NOMO-1 treated with dmso at 0.1 percent for 144 hours (cell line): ENCODE measurements at regions not wholly inside any gene's neighbourhood (a gene's known extent, or its start where the extent isn't known, plus 50 kb on each side); places are given as distances from the start of the nearest gene placed in this dataset.

Source experiments
- DNase-seq: peaks from one replicate; lab custom pipeline; 2025; ENCODE audit not compliant: unreplicated experiment; lab: John Stamatoyannopoulos, UW

DNA sequence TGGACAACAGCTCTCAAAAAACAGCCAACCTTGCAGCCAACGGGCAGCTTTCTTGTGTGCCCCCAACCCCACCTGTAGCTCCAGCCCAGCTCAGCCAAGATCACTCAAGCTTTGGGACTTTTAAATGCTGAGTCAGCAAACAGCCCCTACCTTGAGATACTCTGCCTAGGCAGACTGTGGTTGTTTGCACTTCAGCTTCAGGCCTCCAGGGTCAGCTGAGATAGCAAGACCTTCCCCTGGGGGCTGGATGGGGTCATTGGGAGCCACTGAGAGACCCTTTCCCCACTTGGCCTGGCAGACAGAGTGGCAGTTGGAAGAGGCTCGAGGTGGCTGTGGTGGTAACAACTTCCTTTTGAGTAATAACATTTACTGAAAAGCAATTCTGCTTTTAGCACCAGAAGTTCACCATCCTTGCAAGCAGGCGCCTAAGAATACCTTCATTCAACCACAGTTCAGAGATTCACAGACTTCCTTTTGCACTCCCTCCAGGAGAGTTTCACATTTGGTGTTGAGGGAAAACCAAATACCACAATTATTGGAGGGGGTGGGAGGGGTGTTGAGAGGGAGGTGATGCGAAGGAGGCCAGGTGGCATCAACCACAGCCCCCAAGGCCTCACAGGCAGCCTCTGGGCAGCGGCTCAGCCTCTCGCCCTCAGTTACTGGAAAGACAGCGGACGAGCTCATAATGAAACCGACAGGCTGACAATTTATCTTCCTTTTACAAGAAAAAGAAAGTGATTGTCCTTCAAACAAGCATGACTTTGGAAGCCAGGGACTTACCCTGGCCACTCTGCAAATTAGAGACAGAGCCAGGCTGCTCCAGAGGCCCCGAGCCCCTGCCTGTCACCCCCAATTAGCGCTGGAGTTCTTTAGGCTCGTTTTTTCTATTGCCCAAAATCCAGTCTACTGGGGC lies 148.1 kb downstream of the CEBPB start:
- DNase-seq = peak; percentile 84

DNA sequence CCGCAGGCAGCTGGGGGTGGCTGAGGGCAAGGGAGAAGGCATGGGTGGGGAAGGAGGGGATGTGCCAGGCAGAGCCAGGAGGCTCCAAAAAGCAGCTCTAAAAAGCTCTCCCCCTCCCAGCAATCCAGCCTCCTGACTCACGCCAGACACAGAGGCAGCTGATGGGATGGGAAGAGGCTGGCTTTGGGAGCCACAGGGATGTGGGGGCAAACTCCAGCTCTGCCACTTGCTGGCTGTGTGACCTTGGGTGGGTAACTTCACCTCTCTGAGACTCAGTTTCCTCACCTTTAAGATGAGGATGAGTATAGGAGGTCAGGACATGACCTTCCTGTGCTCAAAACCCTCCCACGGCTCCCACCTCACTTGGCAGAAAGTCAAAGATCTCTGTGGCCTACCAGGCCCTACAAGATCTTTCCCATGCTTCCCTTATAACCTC lies 148.9 kb downstream of the CEBPB start:
- no peak for DNase-seq

DNA sequence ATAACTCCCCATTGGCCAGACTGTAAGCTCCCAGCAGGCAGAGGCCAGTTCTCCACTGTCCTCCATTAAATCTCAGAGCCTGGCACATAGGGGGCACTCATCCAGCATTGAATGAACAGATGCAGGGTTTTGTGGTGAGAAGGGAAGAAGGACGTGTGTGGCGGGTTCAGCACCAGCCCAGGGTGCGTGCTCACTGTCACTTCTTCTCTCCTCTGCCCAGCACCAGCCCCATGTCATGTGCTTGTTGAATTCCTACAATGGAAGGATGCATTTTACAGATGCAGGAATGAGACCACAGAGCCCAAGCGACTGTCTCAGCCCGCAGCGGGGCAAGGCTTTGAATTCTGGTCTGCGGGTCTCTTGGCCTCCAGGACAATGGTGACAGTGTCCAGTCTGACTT lies 149.9 kb downstream of the CEBPB start:
- no peak for DNase-seq

DNA sequence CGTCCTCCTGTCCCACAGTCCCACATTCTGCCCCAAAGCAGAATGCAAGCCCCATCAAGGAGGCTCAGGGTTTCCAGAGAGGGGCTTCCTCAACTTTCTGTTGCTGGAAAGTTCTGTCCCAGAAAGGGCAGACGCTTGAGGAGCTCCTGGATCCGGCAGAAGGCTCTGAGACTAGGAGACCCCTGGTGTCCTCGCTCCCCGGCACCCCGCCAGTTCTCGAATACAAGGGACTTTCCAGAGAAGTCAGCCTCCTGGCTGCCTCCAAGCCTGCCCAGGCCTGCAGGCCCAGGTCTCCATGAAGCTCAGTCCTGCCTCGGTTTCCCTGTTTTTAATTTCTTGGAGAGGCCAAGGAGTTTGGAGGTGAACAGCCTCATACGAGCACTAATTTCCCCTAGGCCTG lies 150.4 kb downstream of the CEBPB start:
- no peak for DNase-seq

DNA sequence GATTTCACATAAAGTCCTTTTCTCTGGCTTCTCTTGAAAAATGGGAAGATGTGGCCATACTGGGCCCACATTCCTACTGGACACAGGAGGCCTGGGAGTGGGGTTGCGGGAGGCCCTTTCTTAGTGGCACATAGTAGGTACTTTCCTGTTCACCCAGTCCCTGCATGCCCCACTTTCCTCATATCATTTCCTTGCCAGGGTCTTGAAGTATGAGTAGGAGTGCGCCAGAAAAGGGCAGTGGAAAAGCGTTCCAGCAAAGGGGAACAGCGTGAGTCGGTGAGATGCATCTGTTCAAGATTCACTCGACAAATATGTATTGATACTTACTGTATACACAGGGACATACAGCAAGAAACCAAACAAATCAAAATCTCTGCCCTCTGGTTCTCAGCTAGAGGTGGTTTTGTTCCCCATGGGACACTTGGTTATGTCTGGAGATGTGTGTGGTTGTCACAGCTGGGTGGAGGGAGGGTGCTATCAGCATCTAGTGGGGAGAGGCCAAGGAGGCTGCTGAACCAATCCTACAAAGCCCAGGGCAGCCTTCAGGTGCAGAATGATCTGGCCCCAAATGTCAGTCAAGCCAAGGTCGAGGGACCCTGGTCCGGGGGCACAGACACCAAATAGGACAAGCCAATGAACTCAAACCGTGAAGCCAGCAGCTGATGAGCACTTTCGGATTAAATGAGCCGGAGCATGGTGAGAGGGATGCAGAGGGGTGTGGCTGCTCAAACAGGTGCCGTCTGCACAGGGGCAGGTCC lies 151.4 kb downstream of the CEBPB start:
- DNase-seq = no peak

DNA sequence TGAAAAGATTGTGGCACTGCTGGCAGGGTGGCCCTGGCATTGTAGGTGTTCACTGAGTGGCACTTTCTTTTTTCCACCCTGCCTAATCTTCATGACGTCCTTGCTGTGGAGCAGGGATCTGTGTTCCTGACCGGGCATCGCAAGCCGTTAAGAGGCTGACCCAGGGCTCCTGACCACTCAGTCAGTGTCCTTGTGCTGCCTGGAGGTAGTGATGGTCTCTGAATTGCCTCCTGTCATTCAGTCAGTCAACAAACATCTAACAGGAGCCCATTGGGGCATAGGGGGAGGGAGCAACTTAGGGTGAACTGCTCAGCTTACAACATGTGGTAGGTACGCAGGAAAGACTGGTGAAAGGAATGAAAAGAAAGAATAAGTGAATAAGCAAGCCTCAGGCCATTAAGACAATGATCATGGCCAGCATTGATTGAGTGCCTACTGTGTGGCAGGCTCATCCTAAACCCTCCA lies 152.0 kb downstream of the CEBPB start:
- DNase-seq = no peak

DNA sequence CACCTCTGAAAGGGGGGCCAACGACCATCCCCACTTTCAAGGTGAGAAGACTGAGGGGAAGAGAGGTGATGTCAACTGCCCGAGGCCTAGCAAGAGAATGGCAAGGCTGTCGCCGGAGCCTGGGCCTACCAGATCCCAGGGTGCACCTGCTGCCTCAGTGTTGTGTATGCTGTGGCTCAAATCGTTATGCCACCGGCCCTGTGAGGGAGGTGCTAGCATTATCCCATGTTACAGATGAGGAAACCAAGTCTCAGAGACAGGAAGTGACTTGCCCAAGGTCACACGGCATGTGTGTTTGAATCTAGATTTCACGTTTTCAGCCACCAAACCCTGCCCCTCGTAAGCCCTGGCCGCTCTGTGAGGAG lies 152.5 kb downstream of the CEBPB start:
- no peak for DNase-seq

DNA sequence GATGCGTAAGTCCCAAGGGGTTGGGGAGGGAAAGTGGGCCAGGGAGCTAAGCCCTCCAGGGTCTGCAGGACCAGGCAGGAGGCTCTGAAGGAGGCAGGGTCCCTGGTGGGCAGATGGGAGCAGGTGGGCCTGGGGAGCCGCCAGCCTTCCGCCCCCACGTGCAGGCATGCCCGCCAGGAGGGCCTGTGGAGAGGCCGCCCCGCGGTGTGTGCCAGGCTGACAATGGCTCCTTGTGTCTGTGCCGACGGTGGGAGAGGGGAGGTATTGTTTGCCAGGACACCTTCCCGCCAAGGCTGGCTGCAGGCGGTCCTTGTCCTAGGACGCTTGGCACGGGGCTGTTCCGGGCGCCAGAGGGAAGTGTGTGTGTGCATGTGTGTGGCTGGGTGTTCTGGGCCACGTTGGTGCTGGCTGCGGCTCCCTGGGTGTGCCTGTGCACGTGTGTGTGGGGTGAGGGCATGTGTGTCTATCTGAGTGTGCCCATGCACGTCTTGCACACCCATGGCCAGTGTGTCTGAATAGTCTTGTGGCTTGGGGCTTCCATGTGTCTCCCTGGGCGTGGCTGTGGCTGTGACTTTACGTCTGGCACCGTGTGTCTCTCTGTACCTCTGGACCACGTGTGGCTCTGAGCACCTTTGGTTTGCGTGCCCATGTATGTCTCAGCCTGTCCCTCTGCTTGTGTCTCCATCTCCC lies 153.0 kb downstream of the CEBPB start:
- DNase-seq = no peak

DNA sequence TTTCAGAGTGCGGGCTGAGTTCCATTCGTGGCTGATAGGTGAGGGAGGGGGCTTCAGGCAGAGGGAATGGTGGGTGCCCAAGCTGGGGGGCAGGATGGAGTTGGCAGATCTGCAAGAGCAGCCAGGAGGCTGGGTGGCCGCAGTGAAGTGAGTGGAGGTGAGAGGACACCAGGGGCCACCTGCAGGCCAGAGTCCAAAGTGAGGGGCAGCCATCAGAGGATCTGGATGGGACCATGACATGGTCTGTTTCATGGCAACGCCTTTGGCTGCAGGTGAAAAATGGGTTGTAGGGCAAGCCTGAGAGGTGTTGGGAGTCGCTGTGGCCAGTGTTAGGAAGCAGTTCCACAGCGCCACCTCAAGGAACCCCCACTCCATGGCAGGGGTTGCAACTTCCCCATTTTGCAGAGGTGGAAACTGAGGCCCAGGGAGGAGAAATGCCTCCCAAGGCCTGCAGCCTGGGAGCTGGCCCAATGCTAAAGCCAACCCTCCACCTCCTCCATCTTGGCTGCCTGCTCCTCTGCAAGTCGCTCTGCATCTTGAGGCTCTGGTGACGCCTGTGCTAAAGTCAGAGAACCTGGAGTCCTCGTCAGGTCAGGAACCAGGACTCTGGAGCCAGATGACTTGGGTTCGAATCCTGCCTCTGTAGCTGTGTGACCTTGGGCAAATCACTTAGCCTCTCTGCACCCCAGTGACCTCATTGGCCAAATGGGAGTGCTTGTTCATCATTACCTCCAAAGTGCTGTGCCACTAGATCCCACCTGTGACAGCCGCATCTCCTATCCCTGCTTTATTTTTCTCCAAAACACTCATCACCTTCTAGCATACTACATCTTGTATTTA lies 153.8 kb downstream of the CEBPB start:
- peak; percentile 11 for DNase-seq

DNA sequence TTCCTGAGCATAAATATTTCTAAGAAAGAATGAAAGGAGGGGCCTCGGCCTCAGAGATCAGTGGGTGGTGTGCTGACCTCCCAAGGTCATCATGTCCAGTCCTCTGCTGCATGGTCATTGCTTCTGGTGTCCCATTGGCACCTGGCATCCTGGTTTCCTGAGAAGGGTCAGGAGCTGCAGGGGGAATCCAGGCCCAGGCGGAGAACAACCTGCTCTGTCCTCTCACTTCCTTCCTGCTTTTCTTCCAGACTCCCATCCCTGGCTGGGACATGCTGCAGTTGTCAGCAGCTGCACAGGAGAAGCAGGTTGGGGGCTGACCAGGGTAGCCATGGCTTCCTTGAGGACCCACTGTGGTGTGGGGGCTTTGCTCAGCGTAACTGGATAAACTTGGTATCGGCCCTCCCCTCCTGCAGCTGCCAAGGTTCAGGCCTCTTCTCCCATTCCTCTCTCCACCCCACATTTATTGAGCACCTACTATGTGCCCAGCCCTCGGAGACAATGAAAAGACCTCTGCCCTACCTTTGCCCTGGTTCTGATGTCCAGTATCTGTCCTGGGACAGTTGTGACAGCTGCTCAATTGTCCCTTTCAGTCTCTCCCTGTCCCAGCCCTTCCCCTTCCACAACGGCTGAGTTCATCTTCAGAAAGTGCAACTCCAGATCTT lies 155.2 kb downstream of the CEBPB start:
- no peak for DNase-seq

DNA sequence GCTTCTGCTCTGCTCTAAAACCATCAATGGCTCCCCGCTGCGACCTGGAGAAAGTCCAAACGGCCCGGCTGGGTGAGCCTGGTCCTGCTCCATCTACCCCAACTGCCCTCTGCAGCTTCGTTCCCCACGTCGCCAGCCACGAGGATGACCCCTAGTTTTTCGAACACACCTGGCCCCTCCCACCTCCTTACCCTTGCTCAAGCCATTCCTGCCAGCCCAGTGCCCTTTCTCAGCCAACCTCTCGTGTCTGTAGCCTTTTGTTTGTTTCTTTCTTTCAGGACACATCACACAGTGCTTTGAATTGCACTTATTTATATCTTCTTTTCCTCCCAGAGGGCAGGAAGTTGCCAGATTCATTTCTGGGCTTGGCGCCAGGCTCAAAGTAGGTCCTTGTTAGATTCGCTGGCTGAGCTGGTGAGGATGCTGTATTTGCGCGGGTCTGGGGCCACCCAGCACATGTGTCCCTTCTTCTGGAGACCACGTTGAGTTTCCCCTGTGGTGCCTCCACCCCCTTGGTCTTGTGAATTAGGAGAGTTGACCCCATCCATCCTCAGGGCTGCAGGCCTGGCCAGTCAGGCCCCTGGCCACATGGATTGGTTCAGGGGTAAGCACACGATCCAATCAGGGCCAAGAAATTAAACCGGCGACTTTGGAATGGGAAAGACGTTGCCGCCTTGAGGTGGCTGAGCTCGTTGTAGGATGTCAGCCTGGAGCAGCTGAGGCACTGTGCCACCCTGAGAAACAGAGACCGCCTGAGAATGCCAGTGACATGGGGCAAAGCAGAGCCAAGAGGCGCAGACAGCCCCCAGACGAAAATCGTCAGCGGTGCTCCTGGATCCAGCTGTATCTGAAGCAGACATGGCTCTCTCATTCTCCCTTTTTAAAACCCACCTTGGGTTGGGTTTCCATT lies 156.0 kb downstream of the CEBPB start:
- peak; percentile 6 for DNase-seq

DNA sequence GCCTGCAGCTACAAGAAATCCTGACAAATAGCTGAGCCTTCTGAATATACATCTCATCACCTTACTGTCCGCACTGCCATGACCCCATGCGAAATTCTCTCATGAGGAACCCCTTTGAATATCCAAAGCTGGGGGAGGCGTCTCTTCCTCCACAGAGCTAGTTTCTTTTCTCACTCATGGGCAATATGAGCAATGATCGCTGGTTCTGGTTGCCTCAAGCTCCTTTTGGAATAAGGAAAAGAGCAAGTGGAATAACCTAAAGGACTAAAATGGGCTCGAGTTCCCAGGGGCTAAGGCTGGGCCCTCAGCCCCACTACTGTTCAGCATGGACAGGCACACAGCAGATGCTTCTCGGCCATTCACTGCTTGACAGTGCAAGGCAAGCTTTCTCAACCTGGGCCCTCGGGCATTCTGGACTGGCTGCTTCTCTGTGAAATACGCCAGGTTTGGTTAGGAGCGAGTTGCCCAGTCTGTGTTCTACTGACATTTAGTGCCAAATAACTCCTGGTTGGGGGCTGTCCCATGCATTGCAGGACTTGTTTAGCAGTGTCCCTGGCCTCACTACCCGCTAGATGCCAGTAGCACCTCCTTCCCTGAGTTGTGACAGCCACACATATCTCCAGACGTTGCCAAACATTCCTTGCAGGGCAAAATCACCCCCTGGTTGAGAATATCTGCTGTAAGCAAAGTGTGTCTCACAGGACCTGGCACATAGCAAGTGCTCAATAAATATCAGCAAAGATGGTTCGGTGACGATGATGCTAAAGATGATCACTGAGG lies 156.8 kb downstream of the CEBPB start:
- DNase-seq = no peak

DNA sequence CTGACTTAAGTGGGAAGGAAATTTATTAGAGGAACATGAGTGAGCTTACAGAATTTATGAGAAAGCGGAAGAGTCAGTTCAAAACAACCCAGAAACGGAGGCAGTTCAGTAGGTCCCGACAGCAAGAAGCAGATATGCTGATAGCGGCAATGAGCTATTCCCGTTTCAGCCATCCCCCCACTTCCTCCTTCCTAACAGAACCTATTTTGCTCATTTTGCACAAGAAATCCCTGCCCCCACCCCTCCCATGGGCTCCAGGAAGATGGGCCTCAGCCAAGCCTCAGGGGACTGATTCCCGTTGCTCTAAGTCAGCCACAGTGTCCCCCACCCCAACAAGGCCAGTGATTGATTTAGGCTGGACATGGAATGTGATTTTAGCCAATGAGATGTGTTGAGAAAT lies 157.5 kb downstream of the CEBPB start:
- DNase-seq = peak; percentile 76

DNA sequence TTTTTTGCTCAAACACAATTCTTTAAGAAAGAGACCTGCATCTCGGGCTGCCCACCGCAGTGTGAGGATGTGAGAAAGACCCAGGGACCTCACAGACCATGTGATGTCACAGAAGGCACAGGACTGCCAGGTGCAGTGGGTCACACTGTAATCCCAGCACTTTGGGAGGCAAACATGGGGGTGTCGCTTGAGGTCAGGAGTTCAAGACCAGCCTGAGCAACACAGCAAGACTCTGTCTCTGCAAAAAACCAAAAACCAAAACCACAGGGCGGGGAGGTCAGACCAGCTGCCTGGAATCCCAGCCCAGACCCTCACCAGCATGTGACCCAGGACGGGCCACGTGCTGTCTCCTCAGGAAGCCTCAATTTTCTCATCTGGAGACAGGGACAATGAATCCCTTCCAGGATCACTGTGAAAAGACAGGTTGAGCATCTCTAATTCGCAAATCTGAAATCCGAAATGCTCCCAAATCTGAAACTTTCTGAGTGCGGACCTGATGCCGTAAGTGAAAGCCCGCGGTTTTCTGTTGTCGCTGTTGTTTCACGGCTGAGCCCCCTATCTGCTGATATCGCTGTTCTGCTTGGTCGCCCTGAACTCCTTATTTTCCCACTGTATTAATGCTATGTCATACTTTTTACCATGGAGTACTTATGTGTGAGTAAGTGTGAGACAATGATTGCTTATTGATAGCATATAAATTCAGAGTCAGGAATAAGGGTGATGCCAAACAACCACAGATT lies 159.5 kb upstream of the PTPN1 start:
- no peak for DNase-seq

DNA sequence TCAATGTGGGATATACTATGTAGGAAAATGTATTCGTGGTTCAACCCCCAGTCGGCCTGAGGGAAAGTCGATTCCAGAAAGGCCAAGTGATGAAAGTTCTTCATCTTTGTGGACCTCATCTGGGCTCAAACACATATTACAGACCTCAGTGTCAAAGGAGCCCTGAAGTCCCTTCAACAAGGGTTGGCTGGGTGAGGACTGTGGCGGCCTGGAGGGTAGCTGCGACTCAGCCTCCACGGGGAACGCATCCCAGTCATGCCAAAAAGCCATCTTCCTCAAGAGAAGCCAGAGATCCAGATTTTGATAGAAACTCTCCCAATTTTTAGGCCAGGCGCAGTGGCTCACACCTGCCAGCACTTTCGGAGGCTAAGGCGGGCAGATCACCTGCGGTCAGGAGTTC lies 158.6 kb upstream of the PTPN1 start:
- DNase-seq = no peak

DNA sequence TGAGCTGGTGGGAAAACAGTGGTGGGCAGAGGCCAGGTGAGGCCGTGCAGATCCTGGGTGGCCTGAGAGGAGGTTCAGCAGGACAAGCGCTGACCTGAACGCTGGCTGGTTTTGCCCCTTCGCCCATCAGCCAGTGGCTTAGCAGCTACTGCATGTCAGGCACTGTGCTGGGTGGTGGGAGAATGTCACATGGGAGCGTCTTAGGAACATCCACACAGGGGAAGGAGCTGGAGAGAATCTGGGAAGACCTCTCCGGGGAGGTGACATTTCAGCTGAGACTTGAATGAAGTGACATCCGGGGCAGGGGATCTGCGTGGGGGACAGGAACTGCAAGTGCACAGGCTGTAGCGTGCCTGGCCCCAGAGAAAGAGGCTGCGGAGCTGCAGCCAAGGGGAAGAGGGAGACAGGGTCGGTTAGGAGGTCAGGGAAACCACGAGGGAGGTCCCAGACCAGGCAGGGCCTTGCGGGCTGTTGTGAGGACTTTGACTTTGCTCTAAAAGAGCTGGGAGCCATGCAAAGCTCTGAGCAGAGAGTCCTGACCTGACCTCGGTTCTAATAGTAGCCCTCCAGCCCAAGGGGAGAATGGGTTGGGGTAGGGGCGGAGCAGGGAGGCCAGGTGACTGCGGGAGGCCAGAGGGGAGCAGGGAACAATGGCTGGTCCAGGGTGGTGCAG lies 156.8 kb upstream of the PTPN1 start:
- DNase-seq = peak; percentile 61
